ENCODE measurements at regions not wholly inside any gene's neighbourhood (a gene's known extent, or its start where the extent isn't known, plus 50 kb on each side); places are given as distances from the start of the nearest gene placed in this dataset.

DNA sequence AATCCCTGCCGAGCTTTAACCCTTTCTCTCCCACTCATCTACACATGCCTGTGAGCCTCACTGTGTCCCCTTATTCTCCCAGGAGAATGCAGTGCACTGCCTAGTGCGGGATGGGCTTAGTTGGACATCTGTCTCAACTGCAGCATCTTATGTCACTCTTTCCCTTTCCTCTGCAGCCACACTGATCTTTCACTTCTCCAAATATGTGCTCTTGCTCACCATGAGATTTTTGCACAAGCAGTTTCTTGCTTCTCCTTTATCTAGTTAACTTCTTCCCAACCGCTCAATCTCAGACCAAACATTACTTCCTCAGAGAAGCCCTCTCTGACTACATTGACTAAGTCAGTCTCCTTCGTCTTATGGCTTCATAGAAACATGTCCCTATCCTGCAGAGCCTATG lies 292.3 kb downstream of the KBTBD8 start:
- no peak for DNase-seq

DNA sequence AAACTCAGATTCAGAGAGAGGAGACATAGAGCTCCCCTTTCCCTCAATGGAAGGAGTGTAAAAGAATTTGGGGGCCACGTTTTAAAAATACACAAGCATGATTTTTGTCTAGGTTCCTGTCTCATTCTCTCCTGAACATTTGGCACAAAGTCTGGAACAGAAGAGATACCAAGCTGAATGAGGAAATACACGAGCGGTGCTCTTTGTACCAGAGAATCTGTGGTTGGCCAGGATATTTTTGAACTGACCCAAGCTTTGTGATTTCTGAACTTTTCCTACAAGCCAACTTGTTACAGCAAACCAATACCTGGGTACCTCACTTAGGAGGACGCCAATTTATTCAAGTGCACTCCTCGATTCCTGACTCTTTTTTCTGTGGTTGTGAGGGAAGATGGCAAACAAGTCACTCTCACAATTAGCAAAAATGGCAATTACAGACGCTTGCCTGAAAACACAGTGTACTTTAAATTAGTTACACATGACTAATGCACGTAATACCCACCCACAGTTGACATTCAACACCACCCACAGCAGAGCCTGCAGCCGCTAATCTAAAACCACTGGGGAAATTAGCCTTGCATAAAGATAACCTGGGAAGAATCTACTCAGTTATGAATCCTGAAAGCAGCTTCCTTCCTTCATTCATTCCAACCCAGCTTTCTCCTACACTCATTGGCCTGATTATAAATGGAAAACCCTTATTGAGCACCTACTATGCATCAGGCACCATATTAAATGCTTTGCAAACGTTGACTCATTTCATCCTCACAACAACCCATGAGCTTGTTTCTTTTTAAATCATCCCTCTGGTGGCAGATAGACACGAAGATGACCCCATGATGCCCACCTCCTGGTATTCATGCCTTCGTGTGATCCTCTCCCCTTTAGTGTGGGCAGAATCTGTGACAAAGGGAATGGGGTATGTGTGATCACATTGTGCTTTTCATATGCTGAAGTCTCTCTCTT lies 293.5 kb downstream of the KBTBD8 start:
- DNase-seq = no peak

DNA sequence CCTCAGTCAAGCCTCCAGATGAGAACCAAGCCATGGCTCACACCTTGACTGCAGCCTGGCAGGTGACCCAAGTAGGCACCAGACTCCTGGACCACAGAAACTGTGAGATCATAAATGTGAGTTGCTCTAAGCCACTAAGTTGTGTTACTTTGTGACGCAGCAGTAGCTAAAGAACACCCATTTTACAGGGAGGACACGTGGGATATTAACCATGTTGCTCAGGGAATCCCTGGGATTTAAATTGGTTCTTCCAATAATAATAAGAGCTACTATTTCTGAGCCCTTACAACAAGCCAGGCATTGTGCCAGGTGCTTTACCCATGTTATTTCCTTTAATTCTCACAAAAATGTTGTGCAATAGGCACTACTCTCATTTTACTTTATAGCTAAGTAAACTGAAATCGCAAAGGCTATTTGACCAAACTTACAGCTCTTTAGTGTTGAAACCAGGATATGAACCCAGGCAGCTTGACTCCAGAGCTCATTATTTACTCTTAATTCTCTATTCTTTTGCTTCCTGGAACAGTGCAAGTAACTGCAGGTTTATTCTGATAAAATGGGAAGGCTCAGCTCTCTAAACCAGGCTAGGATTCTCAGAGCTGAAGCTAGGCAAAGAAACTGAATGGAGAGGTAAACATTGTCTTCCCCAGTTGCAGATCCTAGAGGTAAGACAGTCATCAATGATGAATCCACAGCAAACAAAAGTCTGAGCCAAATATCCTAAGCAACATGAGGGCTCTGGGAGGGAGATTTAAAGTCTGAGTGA lies 294.4 kb downstream of the KBTBD8 start:
- no peak for DNase-seq

DNA sequence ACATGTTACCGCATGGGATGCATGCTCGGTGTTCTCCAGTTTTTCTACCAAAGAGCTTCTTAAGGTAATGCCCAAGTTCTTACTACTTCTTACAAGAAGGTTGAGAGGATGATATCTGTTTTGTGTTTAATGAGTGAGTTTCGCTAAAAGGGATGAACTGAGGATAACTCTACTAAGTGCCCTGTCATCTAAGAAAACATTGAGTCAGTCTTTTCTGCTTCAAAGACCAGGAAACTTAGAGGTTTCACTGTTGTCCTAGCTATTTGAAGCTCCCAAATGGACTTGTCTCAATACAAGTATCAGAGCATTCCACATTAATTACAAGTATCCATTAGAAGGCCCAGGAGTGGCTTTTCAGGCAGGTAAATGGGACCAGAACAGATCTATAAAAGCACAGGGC lies 296.2 kb downstream of the KBTBD8 start:
- no peak for DNase-seq

DNA sequence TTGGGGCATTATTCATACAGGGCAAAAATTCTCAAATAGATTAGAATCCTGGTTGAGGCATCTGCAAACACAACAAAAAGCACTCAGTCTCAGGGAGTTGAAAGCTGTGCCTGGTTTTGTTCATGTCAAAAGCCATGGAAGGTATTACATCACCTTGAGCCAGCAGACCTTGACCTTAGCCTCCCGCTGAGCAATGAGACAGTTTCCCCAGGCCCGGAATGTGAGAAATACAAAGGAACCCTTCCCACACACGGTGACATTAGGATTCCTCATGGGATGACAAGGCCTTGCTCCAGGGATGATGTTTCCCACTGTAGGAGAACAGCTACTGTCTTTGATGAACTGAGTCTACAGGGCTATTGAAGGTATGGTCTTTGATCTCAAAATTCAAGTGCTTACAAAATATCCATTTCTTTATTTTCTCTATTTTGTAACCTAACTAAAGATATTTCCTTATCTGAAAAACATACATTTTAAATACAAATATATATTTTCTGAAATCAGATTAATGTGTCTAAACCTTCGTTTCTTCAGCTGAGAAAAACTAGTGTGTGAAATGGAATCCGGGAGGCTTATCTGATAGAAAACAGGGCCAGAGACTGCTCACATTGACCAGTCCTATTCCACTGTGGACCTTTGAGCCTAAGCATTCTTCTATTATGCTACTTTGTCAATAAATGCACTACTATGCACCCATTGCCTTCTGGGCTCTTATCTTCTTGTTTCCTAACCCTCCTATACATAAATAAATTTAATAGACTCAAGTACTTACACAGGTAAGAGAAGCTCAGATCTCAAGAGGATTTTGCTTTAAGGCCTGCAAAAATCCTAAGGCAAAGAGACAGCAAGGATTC lies 298.2 kb downstream of the KBTBD8 start:
- no peak for DNase-seq

DNA sequence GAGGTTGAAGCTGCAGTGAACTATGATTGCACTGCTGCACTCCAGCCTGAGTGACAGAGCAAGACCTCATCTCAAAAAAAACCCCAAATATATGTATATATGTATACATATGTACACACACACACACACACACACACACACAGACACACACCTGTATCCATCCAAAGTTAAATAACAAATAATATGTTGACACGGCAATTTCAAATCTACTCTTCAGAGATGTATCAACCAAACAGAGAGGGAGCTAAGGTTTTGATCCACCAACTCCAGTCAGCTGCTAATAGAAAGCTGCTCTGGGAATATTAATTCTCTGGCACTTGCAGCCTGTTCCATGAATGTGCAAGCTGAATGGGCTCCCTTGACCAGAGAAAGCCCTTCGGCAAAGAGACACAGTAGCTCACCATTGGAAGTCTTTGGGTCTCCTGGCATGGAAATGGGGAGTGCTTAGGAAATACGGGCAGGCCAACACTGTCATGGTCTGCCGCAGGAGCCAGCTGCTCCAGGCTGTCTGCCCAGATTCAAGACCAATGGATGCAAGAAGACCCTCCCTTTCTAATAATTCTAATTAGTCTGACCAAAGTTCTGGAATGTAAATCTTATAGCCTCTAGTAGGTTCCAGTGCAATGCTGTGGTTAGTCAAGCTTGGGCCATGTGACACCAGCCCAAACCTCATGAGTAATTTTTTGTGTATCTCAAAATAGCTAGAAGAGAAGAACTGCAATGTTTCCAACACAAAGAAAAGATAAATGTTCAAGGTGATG lies 299.8 kb downstream of the KBTBD8 start:
- no peak for DNase-seq

DNA sequence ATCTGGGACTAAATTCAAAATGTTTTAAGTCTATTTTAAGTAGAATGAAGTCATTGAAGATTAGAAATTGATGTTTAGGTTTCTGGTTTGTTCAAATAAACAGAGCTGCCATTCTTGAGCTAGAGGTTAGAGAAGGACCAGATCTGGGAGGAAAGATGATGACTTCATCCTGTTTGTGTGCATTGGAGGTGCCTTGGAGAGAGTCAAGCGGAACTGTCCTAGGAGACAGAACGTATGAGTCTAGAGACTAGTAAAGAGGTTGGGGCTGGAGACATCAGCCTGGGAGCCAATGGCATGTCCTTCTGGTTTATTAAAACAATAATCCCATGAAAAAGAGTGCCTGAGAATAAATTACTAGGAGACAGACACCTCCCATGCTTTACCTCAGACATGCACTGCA lies 303.4 kb downstream of the KBTBD8 start:
- DNase-seq = no peak

DNA sequence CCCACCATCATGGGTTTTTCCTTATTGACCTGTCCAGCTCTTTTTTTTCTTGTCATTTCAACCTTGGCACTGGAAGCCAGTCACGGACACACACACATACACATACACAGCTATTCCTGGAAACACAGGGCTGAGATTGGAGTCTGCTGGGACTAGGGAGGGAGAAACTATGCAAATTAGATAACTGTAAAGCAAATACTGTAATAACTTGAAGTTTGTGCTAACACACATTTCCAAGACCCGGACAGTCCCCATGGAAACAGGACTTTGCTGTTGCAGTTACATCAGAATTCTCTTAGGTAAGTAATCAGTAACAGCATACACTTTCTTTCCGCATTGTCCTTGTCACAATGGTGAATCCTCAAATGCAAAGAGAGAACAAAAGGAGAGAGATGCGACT lies 304.4 kb downstream of the KBTBD8 start:
- no peak for DNase-seq

DNA sequence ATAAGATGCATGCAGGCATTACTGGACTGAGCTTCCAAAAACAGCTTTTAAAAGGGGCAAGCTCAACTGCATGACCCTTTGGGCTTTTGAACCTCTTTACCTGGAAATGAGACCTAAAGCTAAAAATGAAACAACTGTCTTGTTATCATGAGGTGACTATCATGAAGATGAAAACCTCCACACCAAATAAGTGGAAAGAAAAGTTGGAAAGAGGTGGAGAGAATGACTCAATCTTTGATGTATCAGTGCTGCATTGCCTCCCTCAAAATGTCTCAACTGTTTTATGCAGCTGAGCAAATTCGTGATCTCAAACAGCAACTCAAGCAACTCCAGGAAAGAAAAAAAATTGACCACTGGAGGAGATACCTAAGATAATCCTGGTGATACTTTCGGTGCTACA lies 307.1 kb downstream of the KBTBD8 start:
- no peak for DNase-seq

DNA sequence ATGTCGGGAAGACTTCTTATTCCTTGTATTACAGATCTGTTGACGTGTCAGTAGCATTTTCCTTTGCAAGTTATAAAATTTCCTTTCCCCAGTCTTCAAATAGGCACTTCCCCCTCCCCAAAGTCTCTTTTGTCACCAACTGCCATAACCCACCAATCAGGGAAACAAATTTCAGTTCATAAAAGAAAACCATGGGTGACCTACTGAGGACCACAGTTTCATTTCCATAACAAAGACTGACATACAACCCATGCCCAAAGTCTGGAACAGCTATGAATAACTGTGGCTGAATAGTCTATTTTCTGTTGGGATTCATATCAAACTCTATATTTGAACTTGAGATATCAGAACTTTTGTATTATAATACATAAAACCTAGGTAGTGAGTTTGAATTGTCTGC lies 307.8 kb downstream of the KBTBD8 start:
- no peak for DNase-seq

DNA sequence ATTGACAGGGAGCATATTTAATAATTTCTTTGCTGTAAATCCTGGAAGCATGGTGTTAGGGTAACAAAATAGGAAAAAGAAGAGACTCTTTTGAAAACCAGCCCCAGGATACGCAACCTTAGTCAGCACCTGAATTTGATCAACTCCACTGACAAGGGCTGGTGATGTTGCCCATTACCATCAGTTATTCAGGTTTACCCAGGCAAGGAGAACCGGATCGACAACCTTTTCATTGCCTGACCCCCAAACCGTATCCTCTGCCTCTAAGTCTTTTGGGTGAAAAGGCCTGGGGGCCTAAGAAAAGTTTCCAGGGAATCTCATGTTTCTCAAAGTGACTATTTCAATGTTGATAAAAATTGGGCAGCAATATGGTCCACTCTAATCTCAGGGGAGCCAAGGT lies 313.3 kb downstream of the KBTBD8 start:
- DNase-seq = no peak

DNA sequence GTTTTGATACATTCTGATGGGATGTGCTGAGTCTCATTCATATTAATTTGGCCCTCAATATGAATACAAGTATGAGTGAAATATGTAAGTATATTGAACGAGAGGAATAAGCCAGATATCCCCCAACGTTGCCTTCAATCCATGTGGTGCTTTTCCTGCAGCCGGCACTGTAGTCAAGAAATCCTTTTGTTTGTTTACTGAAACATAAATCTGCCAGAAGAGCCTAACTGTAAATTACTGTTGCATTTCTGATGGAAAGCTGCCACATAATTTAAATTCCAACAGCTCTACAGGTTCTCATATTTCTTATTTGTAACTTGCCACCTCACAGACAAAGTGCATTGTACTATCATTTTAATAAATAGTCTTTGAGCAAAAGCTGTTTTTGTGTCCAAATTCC lies 314.0 kb downstream of the KBTBD8 start:
- DNase-seq = no peak

DNA sequence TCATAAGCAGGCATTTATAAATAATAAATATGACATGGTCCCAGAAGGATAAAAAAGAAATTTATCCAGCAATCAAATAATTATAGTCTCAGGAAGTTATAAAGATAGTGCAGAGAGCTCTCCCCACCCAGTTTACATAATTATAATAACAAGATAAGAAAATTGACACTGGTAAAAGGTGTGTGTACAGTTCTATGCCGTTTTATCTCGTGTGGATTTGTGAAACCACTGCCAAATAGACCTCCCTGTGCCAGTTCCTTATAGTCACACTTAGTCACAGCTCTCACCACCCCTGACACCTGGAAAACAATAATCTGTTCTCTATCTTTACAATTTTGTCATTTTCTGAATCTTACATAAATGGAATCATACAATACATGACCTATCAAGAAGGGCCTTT lies 320.1 kb downstream of the KBTBD8 start:
- no peak for DNase-seq

DNA sequence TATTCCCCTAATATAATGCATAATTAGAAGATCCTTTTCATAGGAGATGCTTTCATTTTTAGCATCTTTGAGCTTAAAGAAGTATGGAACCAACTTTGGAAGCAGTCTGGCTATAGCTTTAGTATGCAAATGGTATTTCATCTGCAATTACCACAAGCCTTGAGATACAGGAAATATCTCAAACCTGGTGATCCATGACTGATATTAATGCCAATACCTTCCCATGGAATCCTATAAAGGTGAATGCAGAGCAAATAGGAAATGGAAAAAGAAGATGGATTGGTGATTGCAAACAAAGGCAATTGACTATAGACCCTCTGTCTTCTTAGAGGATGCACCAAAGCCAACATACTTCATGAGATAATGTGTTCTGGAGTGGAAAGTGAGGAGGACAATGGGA lies 326.4 kb downstream of the KBTBD8 start:
- no peak for DNase-seq
